NCI-H82 treated with DMSO at 0.1 percent for 48 hours (cell line): ENCODE measurements at regions not wholly inside any gene's neighbourhood (a gene's known extent, or its start where the extent isn't known, plus 50 kb on each side); places are given as distances from the start of the nearest gene placed in this dataset.

Source experiments
- DNase-seq: peaks from one replicate; lab custom pipeline; 2025; ENCODE audit not compliant: unreplicated experiment; lab: John Stamatoyannopoulos, UW

- DNase-seq: peak; percentile 22
These were observed 421.0 kb upstream of the CNTN4 start for GRCh38 chr3:1677576-1678156.

DNA sequence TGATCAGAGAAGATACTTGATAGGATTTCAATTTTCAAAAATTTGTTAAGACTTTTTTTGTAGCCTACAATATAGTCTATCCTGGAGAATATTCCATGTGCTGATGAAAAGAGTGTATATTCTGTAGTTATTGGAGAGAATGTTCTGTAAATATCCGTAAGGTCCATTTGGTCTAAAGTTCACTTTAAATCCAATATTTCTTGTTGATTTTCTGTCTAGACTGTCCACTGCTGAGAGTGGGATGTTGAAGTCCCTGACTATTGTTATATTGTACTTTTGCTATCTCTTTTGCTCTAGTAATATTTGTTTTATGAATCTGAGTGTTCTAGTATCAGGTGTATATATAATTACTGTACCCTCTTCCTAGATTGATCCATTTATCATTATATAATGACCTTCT, 406.2 kb upstream of the CNTN4 start:
- DNase-seq: no peak

DNA sequence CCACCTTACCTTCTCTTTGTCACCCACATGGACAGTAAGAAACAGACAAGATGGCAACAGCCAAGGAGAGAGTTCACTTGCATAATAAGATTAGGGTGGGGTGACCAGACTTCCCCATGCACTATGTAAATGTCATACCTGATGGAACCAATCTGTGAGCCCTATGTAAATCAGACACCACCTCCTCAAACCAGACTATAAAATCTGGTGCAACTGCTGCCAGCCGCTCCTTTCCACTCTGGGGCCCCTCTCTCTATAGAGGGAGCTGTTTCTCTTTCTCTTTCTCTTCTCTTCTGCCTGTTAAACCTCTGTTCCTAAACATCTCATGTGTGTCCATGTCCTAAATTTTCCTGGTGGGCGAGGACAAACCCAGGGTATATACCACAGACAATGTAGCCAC, 405.5 kb upstream of the CNTN4 start:
- peak; percentile 6 for DNase-seq

DNA sequence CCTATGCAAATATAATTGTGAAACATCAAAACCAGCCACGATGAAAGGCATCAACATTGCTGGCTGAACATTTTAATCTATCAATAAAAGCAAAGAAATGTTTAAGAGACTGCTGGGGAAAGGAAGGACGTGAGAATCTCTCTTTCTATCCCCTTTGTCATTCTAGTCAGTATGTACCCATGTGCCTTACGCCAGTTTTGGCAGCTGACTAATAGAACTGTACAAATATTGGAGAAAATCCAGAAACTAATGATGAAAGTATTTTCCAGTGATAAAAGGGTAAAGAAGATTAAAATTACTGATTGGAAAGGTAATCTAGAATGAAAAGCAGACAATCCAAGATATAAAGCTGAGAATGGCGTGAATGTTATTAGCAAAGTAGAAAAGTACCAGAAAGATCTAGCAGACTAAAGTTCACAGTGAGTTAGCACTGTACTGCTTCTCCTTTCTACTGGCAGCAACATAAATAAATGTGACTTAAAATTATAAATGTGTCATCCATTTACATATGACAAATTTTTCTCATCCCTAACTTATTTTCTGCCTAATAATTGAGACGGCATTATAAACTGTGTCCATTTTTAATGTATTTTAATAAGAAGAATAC, 401.9 kb upstream of the CNTN4 start:
- no peak for DNase-seq

GRCh38 chr3:1699361-1699920, 399.2 kb upstream of the CNTN4 start:
- no peak for DNase-seq

DNA sequence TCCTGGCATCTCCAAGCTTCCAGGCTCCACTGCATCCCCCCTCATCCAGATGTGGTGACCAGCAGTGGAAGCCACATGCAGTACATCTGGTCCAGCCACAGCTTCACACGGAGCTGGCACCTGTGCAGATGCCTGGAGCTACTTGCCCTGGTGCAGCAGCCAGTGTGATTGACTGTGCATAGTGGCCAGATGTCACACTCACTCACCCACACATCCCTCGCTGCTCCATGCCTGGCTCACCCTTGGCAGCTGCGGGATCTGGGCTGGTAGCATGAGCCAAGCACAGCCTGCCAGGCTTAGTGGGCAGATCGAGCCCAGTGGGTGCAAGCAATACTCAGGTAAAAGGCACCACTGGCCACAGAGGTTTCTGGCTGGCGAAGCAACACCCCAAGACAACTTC, 398.0 kb upstream of the CNTN4 start:
- DNase-seq: no peak

DNA sequence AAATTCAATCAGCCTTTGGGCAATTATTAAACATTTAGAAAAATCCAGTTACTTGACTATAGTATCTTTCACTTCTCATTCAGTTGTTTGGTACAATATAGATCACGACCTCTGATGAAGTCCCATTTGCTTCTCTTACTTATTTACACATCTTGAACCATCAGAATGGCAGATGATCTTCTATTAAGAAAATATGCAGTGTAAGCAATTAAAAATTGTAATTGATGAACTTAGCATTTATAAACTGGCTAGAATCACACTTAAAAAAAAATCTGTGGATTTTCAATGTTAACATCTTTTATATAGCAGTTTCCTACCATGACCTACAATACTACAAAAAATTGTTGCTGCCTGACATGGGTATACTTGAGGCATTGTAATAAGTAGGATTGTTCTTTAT, 395.5 kb upstream of the CNTN4 start:
- no peak for DNase-seq

DNA sequence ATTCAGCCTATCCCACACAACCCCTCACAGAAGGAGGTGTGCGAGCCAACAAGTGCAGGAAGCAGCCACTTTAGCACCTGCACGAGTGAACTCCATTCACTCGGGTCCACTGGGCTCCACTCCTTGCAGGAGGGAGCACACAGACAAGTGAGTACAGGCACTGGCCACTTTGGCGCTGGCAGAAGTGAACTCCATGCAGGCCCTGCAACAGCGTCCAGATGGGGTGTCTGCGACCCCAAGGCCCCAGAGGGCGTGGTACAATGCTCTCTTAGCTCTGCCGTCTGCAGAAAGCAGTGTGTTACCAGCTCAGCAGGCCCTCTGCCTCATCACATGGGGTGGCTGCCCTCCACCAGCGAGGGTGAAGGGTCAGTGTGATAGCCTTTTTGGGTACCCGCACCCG, 388.0 kb upstream of the CNTN4 start:
- no peak for DNase-seq

DNA sequence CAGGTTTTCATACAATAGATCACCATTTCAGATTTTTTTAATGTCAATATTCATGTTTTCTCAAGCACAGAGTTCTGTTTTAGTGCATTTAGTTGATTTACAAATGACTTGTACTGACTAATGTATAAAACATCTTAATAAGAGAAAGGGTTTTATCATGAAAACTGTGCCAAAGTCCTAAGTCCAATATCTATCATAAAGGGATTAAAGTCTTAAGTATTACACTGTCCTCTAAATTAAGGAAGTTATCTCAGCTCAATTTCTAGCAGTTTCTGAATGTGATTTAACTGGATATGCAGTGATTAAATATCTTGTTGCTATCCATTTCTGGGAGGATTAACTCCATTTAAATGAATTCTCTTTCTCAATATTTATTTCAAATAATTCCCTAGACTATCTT, 381.1 kb upstream of the CNTN4 start:
- peak; percentile 67 for DNase-seq

DNA sequence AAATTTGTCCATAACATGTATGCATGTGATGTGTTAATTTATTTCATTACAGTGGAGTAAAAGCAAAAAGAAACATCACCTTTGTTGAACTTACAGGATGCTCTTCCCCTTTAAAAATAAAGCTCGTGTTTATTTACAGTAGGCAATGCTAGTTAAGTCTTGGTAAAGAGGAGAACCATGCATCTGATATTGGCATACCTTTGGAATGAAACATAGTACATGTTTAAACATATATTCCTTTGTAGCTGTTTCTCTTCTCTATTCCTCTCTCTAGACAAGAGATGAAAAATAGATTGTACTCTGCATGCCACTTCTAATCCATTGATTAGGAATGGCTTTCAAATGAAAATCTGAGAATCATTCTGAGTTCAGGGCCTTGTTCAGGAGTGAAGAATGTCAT, 374.9 kb upstream of the CNTN4 start:
- DNase-seq: no peak

GRCh38 chr3:1726741-1727140, 371.9 kb upstream of the CNTN4 start:
- DNase-seq: no peak

DNA sequence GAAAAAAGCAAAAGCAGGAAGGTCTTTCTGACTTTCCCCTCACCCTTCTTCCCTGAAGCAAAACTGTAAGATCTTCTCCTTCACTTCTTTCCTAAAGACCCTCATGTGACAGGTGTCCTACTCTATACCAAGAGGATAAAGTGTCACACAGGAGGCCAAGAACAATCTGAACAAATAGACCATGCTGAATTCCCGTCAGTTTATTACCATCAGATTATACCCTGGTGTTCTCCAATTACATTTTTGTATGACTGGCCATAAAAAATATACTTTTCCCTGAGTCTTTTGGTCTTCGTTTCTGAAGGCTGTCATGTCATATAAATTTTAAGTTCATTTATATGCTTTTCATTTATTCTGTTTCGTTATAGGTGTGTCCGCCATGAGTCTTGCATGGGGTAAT, 371.4 kb upstream of the CNTN4 start:
- DNase-seq: no peak

DNA sequence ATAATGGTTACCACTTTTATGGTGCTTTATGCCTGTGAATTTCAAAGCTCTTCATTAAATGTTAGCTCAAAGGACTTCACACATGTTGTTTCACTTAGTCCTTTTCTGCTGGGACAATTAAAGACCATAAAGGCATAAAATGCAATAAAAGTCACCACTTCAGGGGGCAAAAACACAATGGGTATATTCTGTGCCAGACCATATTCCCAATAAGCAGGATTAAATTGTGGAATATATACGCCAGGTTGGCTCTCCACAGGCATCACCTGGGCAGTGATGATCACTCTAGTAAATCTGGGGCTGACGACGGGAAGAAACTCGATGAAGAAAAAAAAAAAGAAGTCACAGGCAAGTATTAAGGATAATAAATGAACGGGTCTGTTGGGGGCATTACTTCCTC, 370.2 kb upstream of the CNTN4 start:
- no peak for DNase-seq

DNA sequence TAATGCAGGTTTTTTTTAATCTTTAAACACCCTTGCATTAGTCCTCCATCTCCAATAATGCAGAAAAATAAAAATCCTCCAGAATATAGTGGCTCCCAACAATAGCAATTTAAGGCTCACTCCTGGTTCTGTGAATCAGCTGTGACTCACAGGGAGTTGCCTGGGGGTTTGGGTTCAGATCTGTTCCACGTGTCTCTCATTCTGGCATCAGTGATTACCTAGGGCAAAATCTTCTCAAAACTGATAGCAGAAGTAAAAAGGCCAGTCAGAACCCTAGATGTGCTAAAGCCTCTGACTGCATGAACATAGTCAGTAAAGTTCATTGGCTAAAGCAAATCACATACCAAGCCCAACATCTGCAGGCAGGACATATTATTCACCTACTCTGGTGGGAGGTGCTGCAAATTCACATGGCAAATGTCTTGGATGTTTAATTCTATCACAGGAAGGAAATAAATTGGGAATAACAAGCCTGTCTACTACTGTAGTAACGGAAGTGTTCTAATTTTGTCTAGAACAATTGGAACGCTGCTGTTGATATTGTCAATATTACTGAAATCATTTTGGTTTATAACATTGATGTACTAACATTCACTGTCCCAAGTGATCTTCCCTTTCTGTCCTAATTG, 364.1 kb upstream of the CNTN4 start:
- no peak for DNase-seq

GRCh38 chr3:1752205-1752604, 346.5 kb upstream of the CNTN4 start:
- DNase-seq: no peak

DNA sequence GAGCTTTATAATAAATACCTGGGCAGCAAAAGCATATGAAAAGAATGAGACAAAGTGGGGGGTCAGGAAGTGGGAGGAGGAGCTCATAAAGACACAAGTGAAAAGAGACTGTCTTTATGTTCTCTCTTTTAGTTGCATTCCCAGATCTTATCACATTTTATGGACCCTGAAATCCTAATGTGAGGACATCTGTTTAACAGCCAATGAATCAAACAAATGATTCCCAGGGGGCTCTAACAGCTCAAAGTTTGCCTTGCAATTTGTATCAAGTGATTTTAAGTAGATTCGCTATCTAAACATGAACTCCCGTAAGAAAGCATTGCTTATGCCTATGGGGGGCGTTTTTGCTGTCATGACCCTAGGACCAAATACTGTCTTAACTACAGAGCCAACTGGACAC, 332.3 kb upstream of the CNTN4 start:
- DNase-seq: no peak

GRCh38 chr3:1773679-1774078, 325.0 kb upstream of the CNTN4 start:
- DNase-seq: no peak

DNA sequence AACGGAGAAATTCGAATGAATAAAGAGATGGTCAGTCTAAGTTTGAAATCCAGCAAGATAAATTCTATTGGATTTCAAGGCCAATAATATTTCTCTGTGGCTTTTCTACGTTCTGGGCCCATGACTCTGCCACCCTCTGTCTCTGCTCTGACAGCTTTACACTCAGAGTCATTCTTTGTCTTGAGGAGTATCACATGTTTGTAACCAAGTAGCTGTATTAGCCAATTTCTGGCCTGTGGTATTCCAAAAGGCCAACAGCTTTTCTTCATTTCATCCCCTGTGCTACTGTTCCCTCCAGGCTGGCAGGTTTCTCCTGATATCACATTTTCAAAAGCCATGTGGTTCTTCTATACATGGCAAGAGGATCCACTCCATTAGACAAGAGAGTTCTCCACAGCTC, 324.1 kb upstream of the CNTN4 start:
- no peak for DNase-seq

GRCh38 chr3:1775321-1775720, 323.3 kb upstream of the CNTN4 start:
- DNase-seq: no peak

DNA sequence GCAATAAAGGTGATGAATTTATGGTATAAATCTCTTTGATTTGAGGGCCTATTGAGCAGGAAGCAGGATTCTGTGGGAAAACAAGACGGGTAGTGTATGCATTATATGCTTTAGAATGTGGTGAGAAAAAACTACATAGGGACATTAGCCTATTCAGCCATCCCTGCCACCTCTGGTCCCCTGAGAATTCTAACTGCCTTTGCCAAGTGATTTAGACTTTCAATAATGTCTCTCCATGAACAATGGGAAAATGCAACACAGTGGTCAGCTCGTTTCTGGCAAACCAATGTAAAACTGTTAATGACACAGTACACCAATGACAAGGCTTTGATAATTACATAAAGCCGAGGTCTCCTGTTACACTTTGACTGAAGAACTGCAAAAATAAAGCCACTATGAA, 314.7 kb upstream of the CNTN4 start:
- DNase-seq: no peak

- DNase-seq: peak; percentile 73
These were observed 311.6 kb upstream of the CNTN4 start for GRCh38 chr3:1787094-1787493.

GRCh38 chr3:1792466-1792865, 306.2 kb upstream of the CNTN4 start:
- DNase-seq: no peak
